Nephron progenitor cell (in vitro differentiated cells): ENCODE measurements at regions not wholly inside any gene's neighbourhood (a gene's known extent, or its start where the extent isn't known, plus 50 kb on each side); places are given as distances from the start of the nearest gene placed in this dataset.

ENCODE experiments used
- DNase-seq: peaks from one replicate; pipeline ENCODE4 v3.0.0; 2021
- H3K27ac Mint-ChIP-seq: 2 replicates; pipeline ENCODE4 v1.8.0; 2021; ENCODE audit warnings: mild to moderate bottlenecking, moderate library complexity, mixed read lengths
- H3K27me3 Mint-ChIP-seq: 2 replicates; pipeline ENCODE4 v1.8.0; 2021; ENCODE audit warnings: mild to moderate bottlenecking, low read depth, mixed read lengths; ENCODE audit not compliant: poor library complexity
- H3K36me3 Mint-ChIP-seq: 2 replicates; pipeline ENCODE4 v1.8.0; 2021; ENCODE audit warnings: low read depth, mixed read lengths
- H3K4me1 Mint-ChIP-seq: 2 replicates; pipeline ENCODE4 v1.8.0; 2021; ENCODE audit warnings: mixed read lengths
- H3K4me3 Mint-ChIP-seq: 2 replicates; pipeline ENCODE4 v1.8.0; 2021; ENCODE audit warnings: mild to moderate bottlenecking, moderate library complexity, mixed read lengths
- H3K9me3 Mint-ChIP-seq: 2 replicates; pipeline ENCODE4 v1.8.0; 2021; ENCODE audit warnings: mild to moderate bottlenecking, moderate library complexity, mixed read lengths
- TF ChIP-seq, protein P1 (sequence below): fragments of 200-600 bp; sonication (generic); IDR thresholded peaks from 2 replicates; pipeline ENCODE4 v1.5.0; 2021; ENCODE audit warnings: antibody characterized with exemption

GRCh38 chr9:95626341-95626740, 109.6 kb upstream of the PTCH1 start:
- no peak for DNase-seq
- Mint-ChIP-seq H3K27ac (peak overlapping the region; percentile 98), H3K9me3 (peaks cover 38% of the 10 kb centered on the region), H3K4me1 (peaks cover 42% of the 10 kb centered on the region), H3K27me3 (no peaks in the 10 kb centered on the region), H3K4me3 (peak overlapping the region; percentile 28), H3K36me3 (peaks cover 18% of the 10 kb centered on the region)
- TF ChIP-seq, protein P1, sequence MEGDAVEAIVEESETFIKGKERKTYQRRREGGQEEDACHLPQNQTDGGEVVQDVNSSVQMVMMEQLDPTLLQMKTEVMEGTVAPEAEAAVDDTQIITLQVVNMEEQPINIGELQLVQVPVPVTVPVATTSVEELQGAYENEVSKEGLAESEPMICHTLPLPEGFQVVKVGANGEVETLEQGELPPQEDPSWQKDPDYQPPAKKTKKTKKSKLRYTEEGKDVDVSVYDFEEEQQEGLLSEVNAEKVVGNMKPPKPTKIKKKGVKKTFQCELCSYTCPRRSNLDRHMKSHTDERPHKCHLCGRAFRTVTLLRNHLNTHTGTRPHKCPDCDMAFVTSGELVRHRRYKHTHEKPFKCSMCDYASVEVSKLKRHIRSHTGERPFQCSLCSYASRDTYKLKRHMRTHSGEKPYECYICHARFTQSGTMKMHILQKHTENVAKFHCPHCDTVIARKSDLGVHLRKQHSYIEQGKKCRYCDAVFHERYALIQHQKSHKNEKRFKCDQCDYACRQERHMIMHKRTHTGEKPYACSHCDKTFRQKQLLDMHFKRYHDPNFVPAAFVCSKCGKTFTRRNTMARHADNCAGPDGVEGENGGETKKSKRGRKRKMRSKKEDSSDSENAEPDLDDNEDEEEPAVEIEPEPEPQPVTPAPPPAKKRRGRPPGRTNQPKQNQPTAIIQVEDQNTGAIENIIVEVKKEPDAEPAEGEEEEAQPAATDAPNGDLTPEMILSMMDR = no peak

GRCh38 chr9:95623640-95624039, 106.9 kb upstream of the PTCH1 start:
- no peak for DNase-seq
- H3K27ac Mint-ChIP-seq = no peak overlapping the region
- H3K4me1 Mint-ChIP-seq = peaks cover 47% of the 10 kb centered on the region
- peaks cover 38% of the 10 kb centered on the region for H3K9me3 Mint-ChIP-seq
- no peak overlapping the region for H3K4me3 Mint-ChIP-seq
- no peaks in the 10 kb centered on the region for H3K27me3 Mint-ChIP-seq
- H3K36me3 Mint-ChIP-seq = peaks cover 18% of the 10 kb centered on the region
- TF ChIP-seq, protein P1 = no peak

- H3K27ac Mint-ChIP-seq = no peak overlapping the region
Measured at GRCh38 chr9:95620722-95621121, 104.0 kb upstream of the PTCH1 start.

GRCh38 chr9:95620314-95620713, 103.5 kb upstream of the PTCH1 start:
- DNase-seq = no peak
- TF ChIP-seq, protein P1 = no peak
- no peak overlapping the region for H3K4me3 Mint-ChIP-seq
- H3K36me3 Mint-ChIP-seq = peaks cover 18% of the 10 kb centered on the region
- peaks cover 33% of the 10 kb centered on the region for H3K4me1 Mint-ChIP-seq
- H3K27me3 Mint-ChIP-seq = peaks cover under 1% of the 10 kb centered on the region
- H3K27ac Mint-ChIP-seq = no peak overlapping the region
- H3K9me3 Mint-ChIP-seq = peaks cover 33% of the 10 kb centered on the region

More at GRCh38 chr9:95620722-95621121, 104.0 kb upstream of the PTCH1 start:
- peaks cover 34% of the 10 kb centered on the region for H3K9me3 Mint-ChIP-seq
- no peak for DNase-seq
- H3K36me3 Mint-ChIP-seq = peaks cover 18% of the 10 kb centered on the region
- H3K4me1 Mint-ChIP-seq = peaks cover 37% of the 10 kb centered on the region
- H3K27me3 Mint-ChIP-seq = no peaks in the 10 kb centered on the region
- TF ChIP-seq, protein P1 = no peak
- H3K4me3 Mint-ChIP-seq = no peak overlapping the region

DNA sequence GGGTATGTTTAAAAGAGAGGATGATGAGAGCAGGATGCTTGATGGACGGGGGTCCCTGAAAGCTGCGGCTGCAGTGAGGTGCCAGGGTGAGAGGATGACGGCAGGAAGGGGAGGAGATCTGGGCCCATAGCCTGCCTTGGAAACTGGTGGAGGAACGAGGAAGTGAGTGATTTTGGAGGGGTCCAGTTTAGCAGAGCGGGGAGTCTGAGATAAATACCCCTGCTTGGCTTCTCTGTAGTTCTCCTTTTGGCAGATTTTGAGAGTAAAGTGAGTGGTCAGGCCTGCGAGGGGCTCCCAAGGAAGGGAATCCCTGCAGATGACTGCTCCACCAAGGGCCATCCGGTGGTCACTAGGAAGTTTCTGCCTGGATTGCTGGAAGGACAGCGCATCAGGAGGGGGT, 98.5 kb upstream of the PTCH1 start:
- no peaks in the 10 kb centered on the region for H3K36me3 Mint-ChIP-seq
- no peak overlapping the region for H3K27ac Mint-ChIP-seq
- DNase-seq = no peak
- TF ChIP-seq, protein P1 = no peak
- peaks cover 31% of the 10 kb centered on the region for H3K4me1 Mint-ChIP-seq
- H3K4me3 Mint-ChIP-seq = no peak overlapping the region
- H3K9me3 Mint-ChIP-seq = no peaks in the 10 kb centered on the region
- peaks cover 3% of the 10 kb centered on the region for H3K27me3 Mint-ChIP-seq

DNA sequence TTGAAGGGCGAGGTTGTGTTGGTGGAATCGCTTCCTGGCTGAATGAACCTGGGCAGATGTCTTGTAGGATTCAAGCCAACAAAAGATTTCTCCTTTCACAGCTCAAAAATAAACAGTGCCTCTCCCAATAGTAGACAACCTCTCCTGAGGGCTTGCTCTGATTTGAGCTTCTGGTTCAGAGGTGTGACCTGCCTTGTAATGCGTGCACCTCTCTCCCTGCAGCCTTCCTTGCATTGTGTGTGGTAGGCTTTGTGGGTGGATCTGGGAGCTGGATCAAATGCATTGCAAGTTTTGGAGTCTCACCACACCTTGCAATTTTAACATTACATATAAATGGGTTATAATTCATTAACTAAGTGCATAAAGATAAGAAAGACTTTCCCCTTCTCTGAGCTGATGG, 96.9 kb upstream of the PTCH1 start:
- Mint-ChIP-seq H3K27me3 (peaks cover 3% of the 10 kb centered on the region), H3K4me3 (no peak overlapping the region), H3K9me3 (peaks cover 3% of the 10 kb centered on the region), H3K27ac (no peak overlapping the region), H3K4me1 (peaks cover 30% of the 10 kb centered on the region), H3K36me3 (no peaks in the 10 kb centered on the region)
- TF ChIP-seq, protein P1 = no peak
- DNase-seq = no peak
